Esophagus muscularis mucosa (tissue), 4 donors: ENCODE measurements at regions not wholly inside any gene's neighbourhood (a gene's known extent, or its start where the extent isn't known, plus 50 kb on each side); places are given as distances from the start of the nearest gene placed in this dataset.

Source experiments
- DNase-seq: peaks from one replicate; pipeline ENCODE4 v3.0.0-alpha.2; 2017; ENCODE audit errors: extremely low spot score
- H3K27ac ChIP-seq, 4 donors: fragments of 200-600 bp; sonication (generic); replicated peaks in 1 of 4; 1 replicate in 3 of 4; 2 replicates in 1 of 4; pipeline ENCODE4 v1.5.1; 2016 to 2019; ENCODE audit warnings: mild to moderate bottlenecking in 1 of 4
- H3K27me3 ChIP-seq, 4 donors: fragments of 200-600 bp; sonication (generic); one replicate each; pipeline versions ENCODE4 v1.5.1 to v1.6.0; 2016 to 2019
- H3K36me3 ChIP-seq, 4 donors: fragments of 200-600 bp; sonication (generic); one replicate each; pipeline ENCODE4 v1.5.1; 2016 to 2019
- H3K4me1 ChIP-seq, 4 donors: fragments of 200-600 bp; sonication (generic); one replicate each; pipeline ENCODE4 v1.5.1; 2016 to 2019
- H3K4me3 ChIP-seq, 4 donors: fragments of 200-600 bp; sonication (generic); 1 replicate in 2 of 4; 2 replicates in 2 of 4; pipeline ENCODE4 v1.5.1; 2016 to 2019; ENCODE audit warnings: mild to moderate bottlenecking in 4 of 4, moderate library complexity in 1 of 4
- H3K9me3 ChIP-seq, 4 donors: fragments of 200-600 bp; sonication (generic); 1 replicate in 3 of 4; 2 replicates in 1 of 4; pipeline ENCODE4 v1.5.1; 2016 to 2019
- EP300 ChIP-seq: sonication (generic); formaldehyde crosslinking; IDR thresholded peaks from one replicate; pipeline ENCODE4 v1.6.1; 2017; ENCODE audit warnings: antibody characterized with exemption
- POLR2A ChIP-seq: fragments of 450-650 bp; IDR thresholded peaks from one replicate; pipeline ENCODE4 v1.6.1; 2017; ENCODE audit warnings: antibody characterized with exemption, moderate library complexity, mild to moderate bottlenecking, low read depth
- POLR2AphosphoS5 ChIP-seq, 2 donors: sonication (generic); formaldehyde crosslinking; IDR thresholded peaks; one replicate each; pipeline ENCODE4 v1.6.1; 2017; ENCODE audit warnings: antibody characterized with exemption in 2 of 2
- WGBS: methylation state at CpG from one replicate; pipeline ENCODE4 v1.1.5; 2018; 5-methylcytosine and 5-hydroxymethylcytosine counted together
- intact Hi-C: fragments of 100-400 bp; cut with DNase I; formaldehyde crosslinking; loops from one replicate; pipeline ENCODE4 v1.15.1; 2023
- TF ChIP-seq, protein P1 (sequence below), 3 experiments: fragments of 200-600 bp in 2 of 3; fragments of 450-650 bp in 1 of 3; sonication (generic) in 2 of 3; IDR thresholded peaks; one replicate each; pipeline ENCODE4 v1.5.1; 2017 to 2019; ENCODE audit warnings: antibody characterized with exemption in 3 of 3, mild to moderate bottlenecking in 2 of 3, moderate library complexity in 1 of 3

DNA sequence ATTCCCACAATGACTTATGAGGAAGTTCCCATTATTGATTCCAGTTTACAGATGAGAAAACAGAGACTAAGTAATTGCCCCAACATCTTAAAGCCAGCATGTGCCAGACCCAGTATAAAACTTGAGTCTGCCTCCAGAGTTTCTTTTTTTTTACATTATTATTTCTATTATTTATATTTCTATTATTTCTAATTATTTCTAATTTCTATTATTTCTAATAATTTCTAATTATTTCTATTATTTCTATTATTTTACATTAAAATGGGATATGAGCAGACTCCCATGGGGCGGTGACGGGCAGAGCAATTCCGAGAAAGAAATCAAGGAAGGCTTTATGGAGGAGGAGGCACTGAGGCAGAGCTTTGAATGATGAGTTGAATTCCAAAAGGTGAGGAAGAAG is 54.4 kb upstream of the BDKRB2 start:
- TF ChIP-seq POLR2AphosphoS5 (IDR thresholded peaks at IDR 0.05) (no peak), POLR2A (no peak)
- 79% methylated on average over 3 of the region's 3 CpGs for WGBS
- no peak overlapping the region for H3K4me3 ChIP-seq
- H3K36me3 ChIP-seq = no peaks in the 10 kb centered on the region
- no peak overlapping the region for H3K27ac ChIP-seq
- no peaks in the 10 kb centered on the region for H3K9me3 ChIP-seq
- intact Hi-C loops = no loop called here
- peaks cover 0 to 15% (median 10%) of the 10 kb centered on the region in 4 donors for H3K4me1 ChIP-seq
- DNase-seq = no peak
- H3K27me3 ChIP-seq = no peaks in the 10 kb centered on the region

DNA sequence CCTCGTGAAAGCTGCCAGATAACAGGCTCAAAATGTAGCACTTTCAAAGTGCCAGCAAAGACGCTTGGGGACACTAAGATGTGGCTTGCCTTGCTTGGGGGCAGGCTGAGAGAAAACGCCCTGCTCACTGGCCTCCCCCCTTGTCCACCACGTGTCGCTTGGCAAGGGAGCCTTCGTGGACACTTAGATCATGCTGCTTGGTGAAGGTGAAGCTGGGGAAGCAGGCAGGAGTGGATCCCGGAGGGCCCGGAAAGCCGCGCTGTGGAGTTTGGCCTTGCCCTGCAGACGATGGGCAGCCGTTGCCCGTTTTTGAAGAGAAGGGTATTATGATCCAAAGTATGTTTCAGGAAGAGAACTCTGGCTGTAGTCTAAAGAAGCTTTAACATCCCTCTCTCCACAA is 53.4 kb upstream of the BDKRB2 start:
- 79% methylated on average over 13 of the region's 13 CpGs for WGBS
- Histone ChIP-seq H3K27me3 (no peaks in the 10 kb centered on the region), H3K4me1 (peaks cover 0 to 5% (median 3%) of the 10 kb centered on the region in 4 donors), H3K4me3 (no peak overlapping the region), H3K27ac (no peak overlapping the region), H3K9me3 (no peaks in the 10 kb centered on the region), H3K36me3 (no peaks in the 10 kb centered on the region)
- DNase-seq = no peak
- intact Hi-C loops = no loop called here
- TF ChIP-seq, protein P1, sequence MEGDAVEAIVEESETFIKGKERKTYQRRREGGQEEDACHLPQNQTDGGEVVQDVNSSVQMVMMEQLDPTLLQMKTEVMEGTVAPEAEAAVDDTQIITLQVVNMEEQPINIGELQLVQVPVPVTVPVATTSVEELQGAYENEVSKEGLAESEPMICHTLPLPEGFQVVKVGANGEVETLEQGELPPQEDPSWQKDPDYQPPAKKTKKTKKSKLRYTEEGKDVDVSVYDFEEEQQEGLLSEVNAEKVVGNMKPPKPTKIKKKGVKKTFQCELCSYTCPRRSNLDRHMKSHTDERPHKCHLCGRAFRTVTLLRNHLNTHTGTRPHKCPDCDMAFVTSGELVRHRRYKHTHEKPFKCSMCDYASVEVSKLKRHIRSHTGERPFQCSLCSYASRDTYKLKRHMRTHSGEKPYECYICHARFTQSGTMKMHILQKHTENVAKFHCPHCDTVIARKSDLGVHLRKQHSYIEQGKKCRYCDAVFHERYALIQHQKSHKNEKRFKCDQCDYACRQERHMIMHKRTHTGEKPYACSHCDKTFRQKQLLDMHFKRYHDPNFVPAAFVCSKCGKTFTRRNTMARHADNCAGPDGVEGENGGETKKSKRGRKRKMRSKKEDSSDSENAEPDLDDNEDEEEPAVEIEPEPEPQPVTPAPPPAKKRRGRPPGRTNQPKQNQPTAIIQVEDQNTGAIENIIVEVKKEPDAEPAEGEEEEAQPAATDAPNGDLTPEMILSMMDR (IDR thresholded peaks at IDR 0.05) = no peak
- no peak for TF ChIP-seq POLR2AphosphoS5 (IDR thresholded peaks at IDR 0.05)
- TF ChIP-seq EP300 = no peak
- TF ChIP-seq POLR2A = no peak

DNA sequence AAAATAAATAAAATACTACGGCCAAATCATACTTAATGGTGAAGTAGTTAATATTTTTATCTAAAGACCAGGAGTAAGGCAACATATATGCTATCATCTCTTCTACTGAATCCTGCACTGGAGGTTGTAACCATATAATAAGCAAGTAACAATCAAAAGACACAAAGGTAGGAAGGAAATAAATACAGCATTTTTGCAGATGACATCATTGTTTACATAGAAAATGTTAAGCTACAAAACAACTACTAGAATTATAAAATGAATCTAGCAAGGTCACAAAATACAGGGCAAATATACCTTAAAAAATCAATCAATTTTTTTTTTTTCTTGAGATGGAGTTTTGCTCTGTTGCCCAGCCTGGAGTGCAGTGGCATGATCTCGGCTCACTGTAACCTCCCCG is 51.6 kb upstream of the BDKRB2 start:
- no peak overlapping the region for H3K27ac ChIP-seq
- no peak overlapping the region for H3K4me3 ChIP-seq
- intact Hi-C loops = no loop called here
- TF ChIP-seq EP300 = no peak
- no peaks in the 10 kb centered on the region for H3K36me3 ChIP-seq
- WGBS = 90% methylated on average over 3 of the region's 3 CpGs
- no peaks in the 10 kb centered on the region for H3K4me1 ChIP-seq
- H3K27me3 ChIP-seq = no peaks in the 10 kb centered on the region
- no peak for DNase-seq
- no peaks in the 10 kb centered on the region for H3K9me3 ChIP-seq
